ENCODE measurements at regions not wholly inside any gene's neighbourhood (a gene's known extent, or its start where the extent isn't known, plus 50 kb on each side); places are given as distances from the start of the nearest gene placed in this dataset.
"Not testable (repeated sequence)": the region's sequence is repeated elsewhere in the genome, so short reads cannot be mapped to it uniquely, and the experiment has no call there.

GRCh38 chr22:25472382-25472781 lies 92.1 kb upstream of the GRK3 start:
- no peak for DNase-seq (ENCODE audit: low read depth)
- H3K4me3 ChIP-seq (ENCODE audit: low read depth, low read length): no peak overlapping the region
- TF ChIP-seq CTCF (conservative IDR thresholded peaks at IDR 0.05; ENCODE audit: low read depth, low read length): no peak

- DNase-seq (ENCODE audit: low read depth): peak; percentile 74
- TF ChIP-seq CTCF (conservative IDR thresholded peaks at IDR 0.05; ENCODE audit: low read depth, low read length): no peak
- H3K4me3 ChIP-seq (ENCODE audit: low read depth, low read length): no peak overlapping the region
Measured at GRCh38 chr22:25475257-25476022, 89.0 kb upstream of the GRK3 start.

- no peak for TF ChIP-seq CTCF (conservative IDR thresholded peaks at IDR 0.05; ENCODE audit: low read depth, low read length)
- no peak for DNase-seq (ENCODE audit: low read depth)
- no peak overlapping the region for H3K4me3 ChIP-seq (ENCODE audit: low read depth, low read length)
Measured at GRCh38 chr22:25477358-25477757, 87.1 kb upstream of the GRK3 start.

- no peak overlapping the region for H3K4me3 ChIP-seq (ENCODE audit: low read depth, low read length)
- DNase-seq (ENCODE audit: low read depth): no peak
- TF ChIP-seq CTCF (conservative IDR thresholded peaks at IDR 0.05; ENCODE audit: low read depth, low read length): no peak
Measured at GRCh38 chr22:25478111-25478510, 86.4 kb upstream of the GRK3 start.

- no peak for TF ChIP-seq CTCF (conservative IDR thresholded peaks at IDR 0.05; ENCODE audit: low read depth, low read length)
- H3K4me3 ChIP-seq (ENCODE audit: low read depth, low read length): no peak overlapping the region
- DNase-seq (ENCODE audit: low read depth): no peak
Measured at GRCh38 chr22:25478528-25478927, 85.9 kb upstream of the GRK3 start.

GRCh38 chr22:25480868-25481267 lies 83.6 kb upstream of the GRK3 start:
- not testable (repeated sequence) for DNase-seq (ENCODE audit: low read depth); H3K4me3 ChIP-seq (ENCODE audit: low read depth, low read length)

- TF ChIP-seq CTCF (conservative IDR thresholded peaks at IDR 0.05; ENCODE audit: low read depth, low read length): no peak
- no peak overlapping the region for H3K4me3 ChIP-seq (ENCODE audit: low read depth, low read length)
- no peak for DNase-seq (ENCODE audit: low read depth)
Measured at GRCh38 chr22:25482091-25482760, 82.2 kb upstream of the GRK3 start.

All from epithelial cell of proximal tubule (primary cell).